Stimulated activated CD8-positive, alpha-beta memory T cell treated with anti-CD3 and anti-CD28 coated beads, Interleukin-2, amount 100 ng/mL, for 1 hour (primary cell): ENCODE measurements at regions not wholly inside any gene's neighbourhood (a gene's known extent, or its start where the extent isn't known, plus 50 kb on each side); places are given as distances from the start of the nearest gene placed in this dataset.

ENCODE experiments used
- DNase-seq, 2 donors: peaks; one replicate each; pipeline ENCODE4 v3.0.0-alpha.2; 2020; ENCODE audit warnings: low read depth in 2 of 2

GRCh38 chr7:155138204-155138603 lies 68.1 kb downstream of the HTR5A start:
- DNase-seq = no peak

DNA sequence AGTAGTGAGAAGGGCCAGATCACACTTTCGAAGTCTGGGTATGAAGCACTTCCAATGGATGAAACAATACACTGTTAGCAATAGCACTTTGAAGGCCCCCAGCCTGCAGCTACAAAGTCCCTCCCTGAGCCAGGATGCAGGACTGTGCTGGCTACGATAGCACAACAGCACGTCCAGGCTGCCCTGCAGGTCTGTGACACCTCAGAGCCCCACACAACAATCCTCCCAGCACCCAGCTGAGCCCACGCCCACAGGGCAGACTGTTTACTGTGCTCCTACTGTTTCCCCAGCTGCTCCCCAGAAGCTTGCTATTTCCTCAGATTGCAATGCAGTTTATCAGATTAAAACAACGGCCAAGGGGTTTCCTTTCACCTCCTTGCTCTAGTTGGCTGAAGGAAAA lies 71.4 kb downstream of the HTR5A start:
- no peak for DNase-seq

DNA sequence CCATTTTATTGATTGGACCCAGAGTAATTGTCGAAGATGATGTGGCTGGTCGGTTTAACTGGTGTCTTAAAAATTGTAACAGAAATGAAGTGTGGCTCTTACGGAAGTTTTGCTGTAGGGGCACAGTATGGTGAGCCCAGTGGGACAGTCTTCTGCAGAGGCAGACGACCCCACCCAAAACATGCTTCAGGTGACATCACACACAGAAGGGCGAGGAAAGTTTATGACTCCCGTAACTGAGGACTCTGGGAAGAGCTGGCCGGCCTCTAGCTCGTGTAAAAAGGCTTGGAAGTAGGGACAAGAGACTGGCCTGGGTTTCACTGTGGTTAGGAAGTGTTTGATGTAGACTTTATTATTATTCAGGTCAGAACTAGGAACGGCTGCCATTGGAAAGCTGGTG lies 73.3 kb downstream of the HTR5A start:
- no peak for DNase-seq

DNA sequence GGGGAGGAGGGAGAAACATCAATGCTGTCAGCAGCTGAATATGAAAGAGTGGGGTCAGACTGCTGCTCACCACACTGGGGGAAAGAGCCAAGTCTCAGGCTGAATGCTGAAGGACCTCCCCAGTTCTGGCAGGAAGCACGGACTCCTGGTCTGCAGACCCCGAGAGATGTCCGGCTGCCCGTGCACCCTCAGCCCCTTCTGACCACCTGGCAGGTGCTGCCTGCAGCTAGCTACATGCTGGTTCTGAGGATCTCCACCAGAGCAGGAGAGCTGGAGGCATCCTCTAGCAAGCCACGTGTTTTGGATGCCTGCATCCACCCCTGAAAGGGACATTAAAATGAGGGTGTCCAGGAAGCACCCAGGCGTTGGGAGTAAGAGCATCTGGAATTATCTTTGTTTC lies 74.2 kb downstream of the HTR5A start:
- DNase-seq = no peak

DNA sequence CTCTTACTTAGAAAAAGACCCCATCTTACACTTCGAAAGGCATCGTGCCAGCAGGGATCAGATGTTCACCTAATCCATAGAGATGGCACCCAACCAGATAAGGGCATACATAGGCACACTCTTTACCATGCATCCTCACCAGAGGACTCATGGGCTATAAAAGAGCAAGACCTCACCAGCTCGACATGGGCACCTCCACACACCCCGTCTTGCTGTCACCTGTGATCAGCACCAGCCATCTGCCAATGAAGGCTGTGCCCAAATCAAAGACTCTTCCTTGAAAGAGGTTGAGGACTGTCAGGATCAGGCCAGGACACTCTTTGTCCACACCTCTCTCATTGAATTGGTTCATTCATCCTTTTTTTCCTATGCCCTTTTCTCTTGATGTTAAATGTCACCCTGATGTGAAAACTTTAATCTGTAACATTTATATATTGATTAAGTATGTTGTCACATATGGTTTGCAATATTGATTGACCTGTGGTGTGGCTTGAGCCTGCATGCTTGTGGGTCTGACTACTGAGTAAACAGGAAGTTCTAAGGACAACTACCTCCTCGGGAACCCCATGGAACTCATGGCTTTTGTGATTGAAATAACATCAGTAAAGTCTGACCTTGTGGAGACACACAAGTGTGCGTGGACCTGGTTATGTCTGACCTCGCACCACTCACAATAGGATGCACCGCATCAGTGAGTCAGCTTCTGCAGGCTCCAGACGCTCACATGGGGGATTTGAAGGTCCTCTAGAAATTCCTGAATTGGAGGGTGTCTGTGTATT lies 75.5 kb downstream of the HTR5A start:
- no peak for DNase-seq

- no peak for DNase-seq
Observed at GRCh38 chr7:155147172-155147571, 77.0 kb downstream of the HTR5A start.

GRCh38 chr7:155147624-155148023 lies 77.5 kb downstream of the HTR5A start:
- DNase-seq = no peak

DNA sequence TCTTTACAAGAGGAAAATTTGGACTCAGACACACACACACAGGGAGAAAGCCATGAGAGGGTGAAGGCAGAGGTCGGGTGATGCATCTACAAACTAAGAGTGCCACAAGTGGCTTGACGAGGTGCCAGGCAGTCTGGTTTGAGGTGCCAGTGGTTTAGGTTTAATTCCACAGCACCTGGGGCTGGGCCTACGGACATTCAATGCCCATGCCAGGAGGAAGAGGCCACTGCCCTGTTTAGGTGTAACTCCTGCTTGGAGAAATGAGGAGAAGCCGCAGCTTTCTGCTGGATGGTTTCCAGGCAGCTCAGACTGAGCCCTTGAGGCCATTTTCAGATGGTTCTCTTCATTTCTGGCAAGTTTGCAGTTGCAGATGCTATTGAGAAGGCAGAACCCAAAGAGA lies 83.6 kb downstream of the HTR5A start:
- no peak for DNase-seq

GRCh38 chr7:155154586-155154985 lies 84.5 kb downstream of the HTR5A start:
- DNase-seq = no peak

GRCh38 chr7:155161690-155162089 lies 91.6 kb downstream of the HTR5A start:
- no peak for DNase-seq

DNA sequence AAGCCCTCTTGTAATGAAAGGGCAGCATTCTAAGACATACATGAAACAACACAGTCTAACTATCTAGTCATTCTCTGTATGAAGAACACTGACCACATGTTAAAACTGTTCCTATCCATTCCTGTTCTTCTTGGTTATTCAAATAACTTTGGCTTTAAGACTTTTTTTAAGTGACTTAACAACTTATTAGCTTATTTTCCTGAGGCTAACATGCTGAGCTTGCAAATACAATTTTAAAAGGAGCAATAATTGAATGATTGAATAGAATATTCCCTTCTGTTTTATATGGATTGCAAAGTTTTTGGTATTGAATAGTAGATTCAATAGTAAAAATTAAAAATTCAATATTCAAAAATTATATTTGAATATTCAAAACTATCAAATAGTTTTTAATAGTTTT lies 92.3 kb downstream of the HTR5A start:
- DNase-seq = no peak

DNA sequence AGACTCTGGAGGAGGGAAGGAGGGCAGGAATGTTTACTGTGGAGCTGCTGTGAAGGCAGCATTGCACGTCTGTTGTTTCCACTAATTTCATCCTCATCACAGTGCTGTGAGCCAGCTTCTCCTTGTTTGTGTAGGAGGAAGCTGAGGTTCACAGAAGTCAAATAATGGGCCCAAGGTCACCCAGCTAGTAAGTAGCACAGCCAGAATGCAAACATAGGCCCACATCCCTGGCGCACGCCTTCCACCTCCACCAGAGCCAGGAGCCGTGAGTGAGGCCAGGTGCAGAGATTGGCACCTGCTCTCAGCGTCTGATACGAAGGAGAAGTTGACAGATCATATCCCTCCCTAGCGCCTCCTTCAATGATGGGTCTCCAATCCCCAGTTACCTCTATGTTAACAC lies 93.6 kb downstream of the HTR5A start:
- DNase-seq = no peak

GRCh38 chr7:155164316-155164715 lies 94.2 kb downstream of the HTR5A start:
- no peak for DNase-seq

- no peak for DNase-seq
Observed at GRCh38 chr7:155166108-155166507, 96.0 kb downstream of the HTR5A start.

DNA sequence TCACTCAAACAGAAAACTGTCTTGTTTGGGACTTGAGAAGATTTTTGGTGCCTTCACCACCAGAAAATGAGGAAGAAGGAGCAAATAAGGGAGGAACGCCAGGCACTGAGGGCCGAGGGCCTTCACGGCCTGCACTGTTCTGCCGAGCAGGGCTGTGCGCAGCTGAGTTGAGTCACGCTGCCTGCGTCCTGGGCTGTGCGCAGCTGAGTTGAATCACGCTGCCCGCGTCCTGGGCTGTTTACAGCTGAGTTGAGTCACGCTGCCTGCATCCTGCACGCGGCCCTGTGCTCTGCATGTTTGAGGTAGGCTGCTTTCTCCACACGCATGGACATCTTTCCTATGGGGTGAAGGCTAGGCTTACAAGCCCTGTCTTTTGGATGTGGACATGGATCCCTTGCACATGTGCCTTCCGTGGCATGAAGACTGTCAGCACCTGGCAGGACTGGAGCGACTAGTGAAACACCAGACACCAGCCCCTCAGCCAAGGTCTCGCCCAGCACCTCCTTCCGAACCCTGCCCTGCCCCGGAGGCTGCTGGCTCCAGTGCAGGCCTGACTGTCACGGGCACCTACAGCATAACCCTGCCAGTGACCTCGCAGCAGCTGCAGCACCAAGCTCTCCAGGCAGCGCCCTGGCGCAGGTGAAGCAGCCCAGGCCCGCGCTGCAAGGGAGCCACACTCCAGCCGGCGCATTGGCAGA lies 96.7 kb downstream of the HTR5A start:
- DNase-seq = no peak

- no peak for DNase-seq
Observed at GRCh38 chr7:155167706-155168365, 97.7 kb downstream of the HTR5A start.

DNA sequence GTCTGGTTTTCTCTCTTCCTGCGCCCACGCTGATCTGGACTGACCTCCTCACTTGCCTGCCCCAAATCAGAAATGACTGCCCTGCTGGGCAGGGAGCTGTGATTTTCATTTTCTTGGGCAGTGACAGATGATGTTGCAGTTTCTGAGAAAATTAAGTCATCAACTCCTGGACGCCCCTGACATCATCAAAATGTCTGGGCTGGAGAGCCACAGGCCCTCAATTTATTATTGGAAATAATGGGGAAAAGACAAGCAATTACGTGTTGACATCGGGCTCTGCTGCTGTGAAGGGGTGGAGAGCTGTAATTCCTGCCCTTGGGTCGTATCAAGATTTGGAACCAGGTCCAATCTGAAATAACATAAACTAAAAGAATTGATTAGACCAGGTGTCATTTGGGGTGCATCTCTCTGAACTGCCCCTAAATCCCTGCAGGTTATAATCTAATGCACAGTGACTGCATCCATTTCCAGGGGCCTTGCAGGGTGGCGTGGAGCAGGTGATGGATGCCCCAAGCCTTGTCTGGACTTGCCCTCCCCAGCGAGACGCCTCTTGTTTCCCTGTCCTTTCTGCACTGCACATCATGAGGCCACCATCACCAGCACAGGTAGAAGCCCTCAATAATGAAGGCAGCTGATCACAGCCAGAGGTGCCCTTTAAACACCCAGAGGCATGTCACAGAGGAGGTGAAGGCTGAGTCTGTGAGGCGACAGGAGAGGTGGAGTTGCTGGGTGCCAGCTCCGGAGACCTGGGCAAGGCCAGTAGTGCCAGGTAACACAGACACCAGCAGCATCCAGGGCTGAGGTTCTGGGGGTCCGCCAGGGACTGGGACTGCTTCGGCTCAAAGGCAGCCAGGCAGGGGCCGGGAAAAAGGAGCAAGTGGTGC lies 98.7 kb downstream of the HTR5A start:
- DNase-seq = no peak

GRCh38 chr7:155169498-155170065 lies 99.5 kb downstream of the HTR5A start:
- DNase-seq = no peak

- DNase-seq = no peak
Observed at GRCh38 chr7:155170331-155170730, 100.2 kb downstream of the HTR5A start.

DNA sequence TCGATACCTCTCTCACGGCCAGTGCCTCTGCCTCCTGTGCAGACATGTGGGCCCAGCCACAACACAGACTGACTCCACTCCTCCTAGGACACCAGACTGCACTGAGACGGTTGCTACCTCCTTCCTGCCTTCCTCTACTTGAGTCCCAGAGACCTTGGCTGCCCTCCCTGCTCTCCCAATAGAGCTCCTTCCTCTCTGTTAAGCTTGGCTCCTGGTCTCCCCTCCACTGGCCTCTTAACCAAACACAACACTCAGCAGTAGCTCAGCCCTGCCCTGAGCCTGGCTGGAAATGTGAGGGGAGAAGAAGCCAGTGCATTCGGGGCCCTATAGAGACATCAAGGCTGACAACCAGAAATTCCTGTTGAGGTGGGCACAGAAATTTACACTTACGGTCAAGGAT lies 102.0 kb downstream of the HTR5A start:
- DNase-seq = no peak

DNA sequence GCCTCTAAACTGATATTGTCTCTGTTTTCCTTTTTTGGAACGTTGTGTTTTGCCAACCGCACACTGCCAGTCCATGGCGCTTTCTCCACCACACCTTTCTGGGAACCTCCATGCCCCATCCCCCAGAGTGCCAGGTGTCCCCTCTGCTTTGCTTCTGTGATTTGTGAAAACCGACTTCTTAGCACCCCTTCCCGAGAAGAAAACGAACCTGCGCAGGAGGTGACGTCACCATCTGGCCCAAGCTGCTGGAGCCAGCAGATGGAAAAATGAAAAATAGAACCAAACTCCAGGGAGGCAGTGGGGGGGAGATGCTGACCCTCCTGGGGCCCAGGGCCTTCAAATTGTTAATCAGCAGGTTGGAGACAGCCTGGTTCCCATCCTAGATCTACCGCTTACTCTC lies 103.8 kb downstream of the HTR5A start:
- DNase-seq = no peak

DNA sequence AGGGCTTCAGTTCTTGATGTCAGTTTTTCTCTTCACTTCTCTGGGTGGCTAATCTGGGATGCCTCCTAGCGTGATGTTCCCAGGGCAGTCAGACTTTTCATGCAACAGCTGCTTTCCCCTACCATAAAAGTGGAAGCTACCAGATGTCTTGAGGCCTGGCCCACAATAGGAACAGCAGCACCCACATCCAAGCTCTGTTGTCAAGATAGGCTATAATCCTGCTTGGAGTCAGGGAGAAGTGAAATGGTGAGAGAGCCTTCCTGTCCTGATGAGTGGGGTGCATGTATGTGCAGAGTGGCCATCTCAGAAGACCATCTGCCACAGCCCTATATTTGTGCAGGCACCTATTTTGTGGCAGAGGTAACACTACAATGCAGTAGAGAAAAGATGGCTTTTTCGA lies 108.0 kb downstream of the HTR5A start:
- no peak for DNase-seq
